Ovary (tissue), 3 donors: ENCODE measurements at regions not wholly inside any gene's neighbourhood (a gene's known extent, or its start where the extent isn't known, plus 50 kb on each side); places are given as distances from the start of the nearest gene placed in this dataset.

Source experiments
- CTCF ChIP-seq, 3 donors: fragments of 450-650 bp in 2 of 3; fragments of 200-600 bp in 1 of 3; IDR thresholded peaks; one replicate each; pipeline versions ENCODE4 v1.5.1 to v1.8.0; 2016 to 2022; ENCODE audit warnings: antibody characterized with exemption in 3 of 3, mild to moderate bottlenecking in 1 of 3
- EP300 ChIP-seq: sonication (generic); formaldehyde crosslinking; IDR thresholded peaks from one replicate; pipeline ENCODE4 v1.6.1; 2017; ENCODE audit warnings: antibody characterized with exemption
- POLR2A ChIP-seq: fragments of 450-650 bp; IDR thresholded peaks from one replicate; pipeline ENCODE4 v1.6.1; 2017; ENCODE audit warnings: antibody characterized with exemption, mild to moderate bottlenecking, moderate library complexity
- donor health status: DM: no; HTN: no; CAD: no.

- TF ChIP-seq CTCF (IDR thresholded peaks at IDR 0.05) (no peak), POLR2A (no peak), EP300 (no peak)
These were observed 55.2 kb upstream of the CAB39 start for GRCh38 chr2:230657462-230657861.
